ENCODE measurements at regions not wholly inside any gene's neighbourhood (a gene's known extent, or its start where the extent isn't known, plus 50 kb on each side); places are given as distances from the start of the nearest gene placed in this dataset.

DNA sequence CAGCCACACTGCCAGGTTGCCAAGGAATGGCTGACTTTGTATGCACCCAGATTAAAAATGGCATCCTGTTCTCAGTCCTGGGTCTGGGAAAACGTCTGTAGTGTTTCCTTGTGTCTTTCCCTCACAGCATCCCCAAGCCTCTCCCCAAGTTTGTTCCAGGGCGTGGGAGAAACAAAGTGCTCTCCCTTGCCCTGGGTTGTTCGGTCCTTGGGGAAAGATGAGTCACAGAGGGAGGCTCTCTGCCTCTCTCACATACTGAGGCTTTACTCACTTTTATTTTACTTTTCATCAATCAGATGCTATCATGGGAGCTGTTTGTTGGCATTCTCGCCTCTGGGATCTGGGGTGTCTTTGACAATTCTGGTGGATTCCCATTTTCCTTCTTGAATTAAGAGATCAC lies 492.3 kb downstream of the XIRP2 start:
- TF ChIP-seq, protein P1, sequence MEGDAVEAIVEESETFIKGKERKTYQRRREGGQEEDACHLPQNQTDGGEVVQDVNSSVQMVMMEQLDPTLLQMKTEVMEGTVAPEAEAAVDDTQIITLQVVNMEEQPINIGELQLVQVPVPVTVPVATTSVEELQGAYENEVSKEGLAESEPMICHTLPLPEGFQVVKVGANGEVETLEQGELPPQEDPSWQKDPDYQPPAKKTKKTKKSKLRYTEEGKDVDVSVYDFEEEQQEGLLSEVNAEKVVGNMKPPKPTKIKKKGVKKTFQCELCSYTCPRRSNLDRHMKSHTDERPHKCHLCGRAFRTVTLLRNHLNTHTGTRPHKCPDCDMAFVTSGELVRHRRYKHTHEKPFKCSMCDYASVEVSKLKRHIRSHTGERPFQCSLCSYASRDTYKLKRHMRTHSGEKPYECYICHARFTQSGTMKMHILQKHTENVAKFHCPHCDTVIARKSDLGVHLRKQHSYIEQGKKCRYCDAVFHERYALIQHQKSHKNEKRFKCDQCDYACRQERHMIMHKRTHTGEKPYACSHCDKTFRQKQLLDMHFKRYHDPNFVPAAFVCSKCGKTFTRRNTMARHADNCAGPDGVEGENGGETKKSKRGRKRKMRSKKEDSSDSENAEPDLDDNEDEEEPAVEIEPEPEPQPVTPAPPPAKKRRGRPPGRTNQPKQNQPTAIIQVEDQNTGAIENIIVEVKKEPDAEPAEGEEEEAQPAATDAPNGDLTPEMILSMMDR (IDR thresholded peaks at IDR 0.05) = no peak
- H3K4me3 Mint-ChIP-seq = no peak overlapping the region
- no peak overlapping the region for H3K27ac Mint-ChIP-seq
- Histone ChIP-seq H3K27me3 (ENCODE audit: control insufficient read depth in 1 of 2, insufficient read depth in 2 of 2, low read length in 2 of 2) (no peaks in the 10 kb centered on the region), H3K4me1 (ENCODE audit: insufficient read depth, low read length) (no peaks in the 10 kb centered on the region), H3K27ac (ENCODE audit: low read depth in 1 of 2, low read length in 2 of 2) (no peak overlapping the region), H3K9me3 (ENCODE audit: control insufficient read depth in 1 of 2, insufficient read depth in 1 of 2, low read length in 2 of 2) (peaks cover 0 to 10% of the 10 kb centered on the region in 2 experiments), H3K36me3 (ENCODE audit: insufficient read depth, low read length) (no peaks in the 10 kb centered on the region), H3K4me3 (ENCODE audit: low read length) (no peak overlapping the region)
- peaks cover 2% of the 10 kb centered on the region for H3K9me3 Mint-ChIP-seq
- no peaks in the 10 kb centered on the region for H3K4me1 Mint-ChIP-seq (ENCODE audit: low read depth)
- DNase-seq (no peak), ATAC-seq (ENCODE audit: poor library complexity) (no peak)
- intact Hi-C loops (cut with DNase I, micrococcal nuclease) = no loop called here
- no peaks in the 10 kb centered on the region for H3K36me3 Mint-ChIP-seq (ENCODE audit: low read depth)
- CTCF ChIA-PET = interaction anchor here (1.3 kb wide), 1 partner anchor 10 kb away, joined by 3 read pairs; no protein-coding TSS in a partner anchor
- POLR2A ChIA-PET = no interaction called here
- no peaks in the 10 kb centered on the region for H3K27me3 Mint-ChIP-seq

DNA sequence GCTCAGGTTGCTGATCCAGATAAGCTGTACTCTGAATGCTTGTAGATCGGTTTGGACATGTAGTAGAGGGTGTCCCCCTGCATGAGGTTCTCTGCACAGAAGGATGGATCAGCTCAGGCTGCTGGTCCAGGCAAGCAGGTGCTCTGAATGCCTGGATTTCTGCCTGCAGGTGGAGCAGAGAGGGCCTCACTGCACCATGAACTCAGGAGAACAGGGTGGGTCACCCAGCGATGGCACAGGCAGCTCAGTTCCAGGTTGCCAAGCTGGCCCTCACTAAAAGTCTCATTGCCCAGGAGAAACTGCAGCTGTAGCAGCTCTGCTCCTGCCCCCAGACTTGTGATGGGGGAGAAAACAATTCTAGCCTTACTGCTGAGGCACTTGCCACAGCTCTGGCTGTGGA lies 491.8 kb downstream of the XIRP2 start:
- H3K36me3 ChIP-seq (ENCODE audit: insufficient read depth, low read length) = no peaks in the 10 kb centered on the region
- TF ChIP-seq, protein P1 (IDR thresholded peaks at IDR 0.05) = no peak
- ATAC-seq (ENCODE audit: poor library complexity) = no peak
- no peak overlapping the region for H3K4me3 Mint-ChIP-seq
- DNase-seq = no peak
- intact Hi-C loops (cut with DNase I, micrococcal nuclease) = no loop called here
- no peaks in the 10 kb centered on the region for H3K27me3 Mint-ChIP-seq
- H3K27me3 ChIP-seq (ENCODE audit: control insufficient read depth in 1 of 2, insufficient read depth in 2 of 2, low read length in 2 of 2) = no peaks in the 10 kb centered on the region
- no peaks in the 10 kb centered on the region for H3K4me1 Mint-ChIP-seq (ENCODE audit: low read depth)
- H3K27ac ChIP-seq (ENCODE audit: low read depth in 1 of 2, low read length in 2 of 2) = no peak overlapping the region
- H3K27ac Mint-ChIP-seq = no peak overlapping the region
- H3K9me3 ChIP-seq (ENCODE audit: control insufficient read depth in 1 of 2, insufficient read depth in 1 of 2, low read length in 2 of 2) = peaks cover 0 to 10% of the 10 kb centered on the region in 2 experiments
- H3K9me3 Mint-ChIP-seq = peaks cover 2% of the 10 kb centered on the region
- no peaks in the 10 kb centered on the region for H3K4me1 ChIP-seq (ENCODE audit: insufficient read depth, low read length)
- no peak overlapping the region for H3K4me3 ChIP-seq (ENCODE audit: low read length)
- ChIA-PET POLR2A (no interaction called here), CTCF (interaction anchor here (1.3 kb wide), 1 partner anchor 9 kb away, joined by 3 read pairs; no protein-coding TSS in a partner anchor)
- H3K36me3 Mint-ChIP-seq (ENCODE audit: low read depth) = no peaks in the 10 kb centered on the region

- no peaks in the 10 kb centered on the region for H3K27me3 Mint-ChIP-seq
- intact Hi-C loops (cut with DNase I, micrococcal nuclease) = no loop called here
- no peaks in the 10 kb centered on the region for H3K36me3 ChIP-seq (ENCODE audit: insufficient read depth, low read length)
- no peaks in the 10 kb centered on the region for H3K36me3 Mint-ChIP-seq (ENCODE audit: low read depth)
- no peak overlapping the region for H3K4me3 ChIP-seq (ENCODE audit: low read length)
- H3K27ac Mint-ChIP-seq = no peak overlapping the region
- H3K4me3 Mint-ChIP-seq = no peak overlapping the region
- POLR2A ChIA-PET = no interaction called here
- TF ChIP-seq, protein P1 (IDR thresholded peaks at IDR 0.05) = no peak
- CTCF ChIA-PET = no interaction called here
- DNase-seq (no peak), ATAC-seq (ENCODE audit: poor library complexity) (no peak)
- H3K27ac ChIP-seq (ENCODE audit: low read depth in 1 of 2, low read length in 2 of 2) = no peak overlapping the region
- H3K4me1 ChIP-seq (ENCODE audit: insufficient read depth, low read length) = no peaks in the 10 kb centered on the region
- no peaks in the 10 kb centered on the region for H3K4me1 Mint-ChIP-seq (ENCODE audit: low read depth)
- H3K27me3 ChIP-seq (ENCODE audit: control insufficient read depth in 1 of 2, insufficient read depth in 2 of 2, low read length in 2 of 2) = no peaks in the 10 kb centered on the region
- no peaks in the 10 kb centered on the region for H3K9me3 Mint-ChIP-seq
- H3K9me3 ChIP-seq (ENCODE audit: control insufficient read depth in 1 of 2, insufficient read depth in 1 of 2, low read length in 2 of 2) = no peaks in the 10 kb centered on the region
Measured at GRCh38 chr2:167369083-167369482, 480.8 kb downstream of the XIRP2 start.

Measured in CD4-positive, alpha-beta T cell (primary cell).